OCI-LY7 (cell line): ENCODE measurements at regions not wholly inside any gene's neighbourhood (a gene's known extent, or its start where the extent isn't known, plus 50 kb on each side); places are given as distances from the start of the nearest gene placed in this dataset.
A peak's percentile ranks its signal among the peaks of the same experiment; 100 is the strongest.
"Not testable (repeated sequence)": the region's sequence is repeated elsewhere in the genome, so short reads cannot be mapped to it uniquely, and the experiment has no call there.

Experiments
- BruUV-seq: library from RNA; stranded (reverse); fragments of 400-500 nt; replicated peaks from 2 replicates; lab custom pipeline; 2021; lab: Mats Ljungman, UMichigan
- CTCF ChIA-PET: fragments of 300-600 bp; sonication (Branson Sonifier 250); formaldehyde crosslinking; loops from one replicate; lab custom pipeline; 2022; ENCODE audit warnings: antibody characterized with exemption; ENCODE audit not compliant: unreplicated experiment; lab: Charles Lee
- POLR2A ChIA-PET: fragments of 300-600 bp; sonication (Branson Sonifier 250); formaldehyde crosslinking; loops from one replicate; lab custom pipeline; 2022; ENCODE audit warnings: antibody characterized with exemption; lab: Charles Lee
- DNase-seq: peaks from one replicate; pipeline ENCODE4 v3.0.0-alpha.2; 2015; ENCODE audit warnings: low spot score
- H2AFZ ChIP-seq: fragments of 200-600 bp; sonication (generic), shearing (Covaris generic); 2 replicates; pipeline ENCODE4 v1.6.1; 2014; ENCODE audit warnings: mild to moderate bottlenecking, antibody characterized with exemption, low read length, moderate library complexity
- H3K27ac ChIP-seq: fragments of 200-600 bp; sonication (generic); 2 replicates; pipeline ENCODE4 v1.5.1; 2014; ENCODE audit warnings: mixed run types, low read depth, mild to moderate bottlenecking, moderate library complexity, low read length, inconsistent platforms; ENCODE audit not compliant: poor library complexity, severe bottlenecking
- H3K36me3 ChIP-seq: fragments of 200-600 bp; sonication (generic); 2 replicates; pipeline ENCODE4 v1.6.1; 2014; ENCODE audit warnings: mild to moderate bottlenecking, antibody characterized with exemption, low read length, moderate library complexity, mixed read lengths; ENCODE audit not compliant: insufficient read depth
- H3K4me1 ChIP-seq: fragments of 200-600 bp; sonication (generic); 2 replicates; pipeline ENCODE4 v1.5.1; 2014; ENCODE audit warnings: mild to moderate bottlenecking, low read length; ENCODE audit not compliant: insufficient read depth, poor library complexity, severe bottlenecking
- H3K4me2 ChIP-seq: fragments of 200-600 bp; sonication (generic); 2 replicates; pipeline ENCODE4 v1.6.1; 2014; ENCODE audit warnings: mild to moderate bottlenecking, low read length
- H3K4me3 ChIP-seq: fragments of 200-600 bp; sonication (generic); 2 replicates; pipeline ENCODE4 v1.5.1; 2014; ENCODE audit warnings: mild to moderate bottlenecking, low read depth, low read length; ENCODE audit not compliant: poor library complexity, severe bottlenecking
- H3K79me2 ChIP-seq: fragments of 200-600 bp; sonication (generic); 2 replicates; pipeline ENCODE4 v1.6.1; 2016; ENCODE audit warnings: low read depth, mild to moderate bottlenecking, low read length, moderate library complexity, mixed read lengths; ENCODE audit not compliant: insufficient read depth
- H3K9me2 ChIP-seq: fragments of 200-600 bp; sonication (generic); 2 replicates; pipeline ENCODE4 v1.6.1; 2016; ENCODE audit warnings: mild to moderate bottlenecking, low read length, mixed read lengths; ENCODE audit not compliant: insufficient read depth
- H3K9me3 ChIP-seq: fragments of 200-600 bp; sonication (generic); 2 replicates; pipeline ENCODE4 v1.6.1; 2014; ENCODE audit warnings: mild to moderate bottlenecking, mixed run types, low read length, mixed read lengths
- H4K20me1 ChIP-seq: fragments of 200-600 bp; sonication (generic); 2 replicates; pipeline ENCODE4 v1.6.1; 2014; ENCODE audit warnings: mild to moderate bottlenecking, antibody characterized with exemption, low read length, moderate library complexity, mixed read lengths; ENCODE audit not compliant: insufficient read depth
- EZH2phosphoT487 ChIP-seq: fragments of 200-600 bp; sonication (generic); IDR thresholded peaks from 2 replicates; pipeline ENCODE4 v1.6.1; 2018; ENCODE audit warnings: low read depth, borderline replicate concordance, mild to moderate bottlenecking, mixed run types, antibody characterized with exemption, low read length, moderate library complexity, mixed read lengths
- intact Hi-C: fragments of 100-400 bp; cut with micrococcal nuclease; formaldehyde crosslinking; loops from one replicate; pipeline ENCODE4 v1.10.0; 2022; ENCODE audit not compliant: unreplicated experiment
- TF ChIP-seq, protein P1 (sequence below): fragments of 200-600 bp; sonication (generic); conservative IDR thresholded peaks from 2 replicates; pipeline ENCODE4 v1.5.1; 2014; ENCODE audit warnings: mild to moderate bottlenecking, antibody characterized with exemption, low read length, moderate library complexity, mixed read lengths

DNA sequence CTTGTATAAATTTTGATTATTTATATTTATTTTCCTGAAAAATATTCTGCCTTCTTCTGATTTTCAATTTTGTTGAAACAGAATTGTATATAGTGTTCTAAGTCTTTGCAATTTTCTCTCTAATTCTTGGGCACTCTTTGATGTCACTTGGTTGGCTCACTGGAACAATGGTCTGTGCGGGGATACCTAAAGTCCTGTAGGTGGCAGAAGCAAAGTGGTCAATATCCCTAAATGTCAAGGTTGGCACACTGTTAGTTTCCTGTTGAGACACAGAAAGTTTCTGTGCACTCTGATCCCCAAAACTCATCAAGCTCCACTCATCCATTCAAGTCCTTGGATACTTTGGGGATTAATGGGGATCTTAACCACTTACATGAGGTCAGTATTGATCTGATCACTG lies 480.8 kb upstream of the CCNG1 start:
- Histone ChIP-seq H3K36me3 (no peaks in the 10 kb centered on the region), H3K9me3 (no peaks in the 10 kb centered on the region), H3K4me2 (no peak overlapping the region), H2AFZ (no peak overlapping the region), H3K4me1 (no peaks in the 10 kb centered on the region), H3K9me2 (no peaks in the 10 kb centered on the region), H3K27ac (no peak overlapping the region), H3K79me2 (no peaks in the 10 kb centered on the region), H3K4me3 (no peak overlapping the region), H4K20me1 (no peaks in the 10 kb centered on the region)
- ChIA-PET POLR2A (no interaction called here), CTCF (no interaction called here)
- intact Hi-C loops: no loop called here
- no peak for DNase-seq
- TF ChIP-seq, protein P1, sequence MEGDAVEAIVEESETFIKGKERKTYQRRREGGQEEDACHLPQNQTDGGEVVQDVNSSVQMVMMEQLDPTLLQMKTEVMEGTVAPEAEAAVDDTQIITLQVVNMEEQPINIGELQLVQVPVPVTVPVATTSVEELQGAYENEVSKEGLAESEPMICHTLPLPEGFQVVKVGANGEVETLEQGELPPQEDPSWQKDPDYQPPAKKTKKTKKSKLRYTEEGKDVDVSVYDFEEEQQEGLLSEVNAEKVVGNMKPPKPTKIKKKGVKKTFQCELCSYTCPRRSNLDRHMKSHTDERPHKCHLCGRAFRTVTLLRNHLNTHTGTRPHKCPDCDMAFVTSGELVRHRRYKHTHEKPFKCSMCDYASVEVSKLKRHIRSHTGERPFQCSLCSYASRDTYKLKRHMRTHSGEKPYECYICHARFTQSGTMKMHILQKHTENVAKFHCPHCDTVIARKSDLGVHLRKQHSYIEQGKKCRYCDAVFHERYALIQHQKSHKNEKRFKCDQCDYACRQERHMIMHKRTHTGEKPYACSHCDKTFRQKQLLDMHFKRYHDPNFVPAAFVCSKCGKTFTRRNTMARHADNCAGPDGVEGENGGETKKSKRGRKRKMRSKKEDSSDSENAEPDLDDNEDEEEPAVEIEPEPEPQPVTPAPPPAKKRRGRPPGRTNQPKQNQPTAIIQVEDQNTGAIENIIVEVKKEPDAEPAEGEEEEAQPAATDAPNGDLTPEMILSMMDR: 0 out of 2 replicates have a peak, but pooled peaks have one; percentile 25
- no peak for TF ChIP-seq EZH2phosphoT487
- no TSS peak for BruUV-seq

DNA sequence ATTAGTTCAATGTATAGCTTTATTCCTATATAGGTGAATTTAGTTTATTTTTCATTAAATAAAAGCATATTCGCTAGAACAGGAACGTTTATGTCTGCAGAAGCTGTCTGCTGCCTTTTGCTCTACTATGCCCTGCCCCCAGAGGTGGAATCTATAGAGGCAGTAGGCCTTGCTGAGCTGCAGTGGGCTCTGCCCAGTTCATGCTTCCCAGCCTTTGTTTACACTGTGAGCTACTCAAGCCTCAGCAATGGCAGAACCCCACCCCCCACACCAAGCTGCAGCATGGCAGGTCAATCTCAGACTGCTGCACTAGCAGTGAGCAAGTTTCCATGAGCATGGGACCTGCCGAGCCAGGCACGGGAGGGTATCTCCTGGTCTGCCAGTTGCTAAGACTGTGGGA lies 473.3 kb upstream of the CCNG1 start:
- H3K79me2 ChIP-seq, H3K9me3 ChIP-seq, intact Hi-C loops, H2AFZ ChIP-seq, H3K36me3 ChIP-seq, POLR2A ChIA-PET, H3K4me3 ChIP-seq, H3K9me2 ChIP-seq, H4K20me1 ChIP-seq, H3K4me1 ChIP-seq, BruUV-seq, CTCF ChIA-PET, DNase-seq, H3K27ac ChIP-seq, H3K4me2 ChIP-seq: not testable (repeated sequence)

DNA sequence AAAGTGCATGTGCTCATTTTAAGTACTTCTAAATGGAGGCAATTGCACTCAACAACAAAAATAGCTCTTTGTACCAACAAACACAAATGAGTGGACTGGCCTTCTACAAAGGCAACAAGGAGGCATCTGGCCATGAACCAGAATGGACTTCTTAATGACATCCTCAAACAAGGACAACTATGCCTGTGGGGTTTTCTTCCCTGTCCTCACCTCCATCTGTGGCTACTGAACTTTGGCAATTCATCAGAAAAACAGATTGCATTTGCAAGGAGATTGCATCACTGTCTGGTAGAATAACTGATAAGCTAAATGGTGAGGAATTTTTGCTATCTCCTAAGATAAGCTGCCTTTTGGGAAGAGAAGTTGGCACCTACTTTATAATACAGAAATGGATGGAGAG lies 447.3 kb upstream of the CCNG1 start:
- no peak for DNase-seq
- TF ChIP-seq, protein P1: no peak
- TF ChIP-seq EZH2phosphoT487: no peak
- no peaks in the 10 kb centered on the region for H3K4me1 ChIP-seq
- H3K9me2 ChIP-seq: no peaks in the 10 kb centered on the region
- intact Hi-C loops: no loop called here
- H2AFZ ChIP-seq: no peak overlapping the region
- H3K79me2 ChIP-seq: no peaks in the 10 kb centered on the region
- POLR2A ChIA-PET: no interaction called here
- no peaks in the 10 kb centered on the region for H3K36me3 ChIP-seq
- no peak overlapping the region for H3K4me2 ChIP-seq
- no peaks in the 10 kb centered on the region for H3K9me3 ChIP-seq
- H4K20me1 ChIP-seq: no peaks in the 10 kb centered on the region
- CTCF ChIA-PET: no interaction called here
- H3K4me3 ChIP-seq: no peak overlapping the region
- no TSS peak for BruUV-seq
- no peak overlapping the region for H3K27ac ChIP-seq
